K562 (cell line): ENCODE measurements at regions not wholly inside any gene's neighbourhood (a gene's known extent, or its start where the extent isn't known, plus 50 kb on each side); places are given as distances from the start of the nearest gene placed in this dataset.

Experiments used
- BRCA1 ChIP-seq, 2 experiments: fragments of 450-650 bp in 1 of 2; sonication (generic) in 1 of 2; formaldehyde crosslinking in 1 of 2; IDR thresholded peaks; 2 replicates each; pipeline versions ENCODE4 v1.5.0 to v1.6.1; 2017 to 2020; ENCODE audit warnings: mild to moderate bottlenecking in 1 of 2, missing genetic modification reagents in 1 of 2
- CHD2 ChIP-seq: IDR thresholded peaks from 2 replicates; pipeline ENCODE4 v1.6.1; 2011; ENCODE audit warnings: low read depth, low read length
- LCOR ChIP-seq: sonication (generic); formaldehyde crosslinking; IDR thresholded peaks from 2 replicates; pipeline ENCODE4 v1.8.0; 2022; ENCODE audit warnings: mild to moderate bottlenecking, missing genetic modification reagents
- POLR2AphosphoS5 ChIP-seq: IDR thresholded peaks from 2 replicates; pipeline ENCODE4 v1.6.1; 2011; ENCODE audit warnings: mild to moderate bottlenecking, low read depth, low read length, moderate library complexity; ENCODE audit not compliant: control insufficient read depth, insufficient read depth
- TAF15 ChIP-seq: fragments of 200-400 bp; formaldehyde crosslinking; IDR thresholded peaks from 2 replicates; pipeline ENCODE4 v1.6.1; 2017; ENCODE audit warnings: mild to moderate bottlenecking, low read depth, low read length, moderate library complexity
- TAL1 ChIP-seq: fragments of 450-650 bp; IDR thresholded peaks from 2 replicates; pipeline ENCODE4 v1.6.1; 2016; ENCODE audit warnings: mild to moderate bottlenecking
- ZNF124 ChIP-seq: sonication (generic); formaldehyde crosslinking; IDR thresholded peaks from 2 replicates; pipeline ENCODE4 v1.8.1; 2022; ENCODE audit warnings: missing genetic modification reagents
- TF ChIP-seq, protein P1 (sequence below): fragments of 450-650 bp; IDR thresholded peaks from 2 replicates; pipeline ENCODE4 v1.7.1; 2018; ENCODE audit warnings: mild to moderate bottlenecking, low read depth; ENCODE audit not compliant: partially characterized antibody
- TF ChIP-seq, protein P2 (sequence below): fragments of 450-650 bp; IDR thresholded peaks from 2 replicates; pipeline ENCODE4 v1.6.1; 2016
- TF ChIP-seq, protein P3 (sequence below), 3 experiments: IDR thresholded peaks in 2 of 3; conservative IDR thresholded peaks in 1 of 3; 2 replicates each; pipeline ENCODE4 v1.5.1; 2011 to 2012; ENCODE audit warnings: low read length in 3 of 3, mild to moderate bottlenecking in 3 of 3, control low read depth in 2 of 3, improper control_type of control experiment in 1 of 3, inconsistent platforms in 1 of 3, low read depth in 1 of 3, mixed read lengths in 1 of 3, moderate library complexity in 1 of 3; ENCODE audit not compliant: insufficient read depth in 2 of 3
- TF ChIP-seq, protein P4 (sequence below), 2 experiments: fragments of 450-650 bp in 1 of 2; sonication (generic) in 1 of 2; formaldehyde crosslinking; conservative IDR thresholded peaks; 2 replicates each; pipeline versions ENCODE4 v1.4.0 to v1.8.1; 2020 to 2022; ENCODE audit warnings: mild to moderate bottlenecking in 1 of 2, missing genetic modification reagents in 1 of 2

DNA sequence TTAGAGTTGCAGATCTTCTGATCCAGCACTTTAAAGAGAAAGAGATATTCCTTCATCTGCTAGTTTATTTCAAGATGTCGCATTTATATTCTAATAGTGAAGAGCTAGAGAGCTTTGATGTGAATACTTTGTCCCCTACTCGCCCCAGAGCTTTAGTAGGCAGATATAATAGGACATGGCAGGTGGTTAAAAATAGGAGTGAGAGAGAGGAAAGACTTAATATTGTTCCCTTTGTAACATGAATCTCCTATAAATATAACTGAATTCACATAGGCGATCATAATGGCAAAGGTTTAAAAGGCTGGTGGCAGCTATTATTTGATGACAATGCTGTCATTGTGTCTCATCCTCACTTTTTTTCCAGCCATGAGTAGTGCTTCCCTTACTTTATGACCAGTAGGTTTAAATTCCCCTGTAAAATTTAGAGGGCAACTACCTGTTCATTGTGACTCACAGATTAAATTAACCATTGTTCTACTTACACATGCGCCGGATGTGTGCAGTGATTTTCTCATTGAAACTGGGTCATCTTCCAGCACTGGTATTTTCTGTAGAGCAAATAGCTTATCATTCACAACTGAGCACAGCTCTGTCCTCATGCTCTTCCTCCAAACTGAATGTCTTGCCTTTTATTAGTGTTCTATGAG, 906.7 kb upstream of the CELF2 start:
- TF ChIP-seq, protein P1, sequence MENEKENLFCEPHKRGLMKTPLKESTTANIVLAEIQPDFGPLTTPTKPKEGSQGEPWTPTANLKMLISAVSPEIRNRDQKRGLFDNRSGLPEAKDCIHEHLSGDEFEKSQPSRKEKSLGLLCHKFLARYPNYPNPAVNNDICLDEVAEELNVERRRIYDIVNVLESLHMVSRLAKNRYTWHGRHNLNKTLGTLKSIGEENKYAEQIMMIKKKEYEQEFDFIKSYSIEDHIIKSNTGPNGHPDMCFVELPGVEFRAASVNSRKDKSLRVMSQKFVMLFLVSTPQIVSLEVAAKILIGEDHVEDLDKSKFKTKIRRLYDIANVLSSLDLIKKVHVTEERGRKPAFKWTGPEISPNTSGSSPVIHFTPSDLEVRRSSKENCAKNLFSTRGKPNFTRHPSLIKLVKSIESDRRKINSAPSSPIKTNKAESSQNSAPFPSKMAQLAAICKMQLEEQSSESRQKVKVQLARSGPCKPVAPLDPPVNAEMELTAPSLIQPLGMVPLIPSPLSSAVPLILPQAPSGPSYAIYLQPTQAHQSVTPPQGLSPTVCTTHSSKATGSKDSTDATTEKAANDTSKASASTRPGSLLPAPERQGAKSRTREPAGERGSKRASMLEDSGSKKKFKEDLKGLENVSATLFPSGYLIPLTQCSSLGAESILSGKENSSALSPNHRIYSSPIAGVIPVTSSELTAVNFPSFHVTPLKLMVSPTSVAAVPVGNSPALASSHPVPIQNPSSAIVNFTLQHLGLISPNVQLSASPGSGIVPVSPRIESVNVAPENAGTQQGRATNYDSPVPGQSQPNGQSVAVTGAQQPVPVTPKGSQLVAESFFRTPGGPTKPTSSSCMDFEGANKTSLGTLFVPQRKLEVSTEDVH, result no peak
- no peak for TF ChIP-seq POLR2AphosphoS5
- TF ChIP-seq TAL1, result no peak
- TF ChIP-seq BRCA1 (IDR thresholded peaks at IDR 0.05), result no peak
- TF ChIP-seq BRCA1 (CRISPR knock-in tag; IDR thresholded peaks at IDR 0.05), result no peak
- TF ChIP-seq, protein P2, sequence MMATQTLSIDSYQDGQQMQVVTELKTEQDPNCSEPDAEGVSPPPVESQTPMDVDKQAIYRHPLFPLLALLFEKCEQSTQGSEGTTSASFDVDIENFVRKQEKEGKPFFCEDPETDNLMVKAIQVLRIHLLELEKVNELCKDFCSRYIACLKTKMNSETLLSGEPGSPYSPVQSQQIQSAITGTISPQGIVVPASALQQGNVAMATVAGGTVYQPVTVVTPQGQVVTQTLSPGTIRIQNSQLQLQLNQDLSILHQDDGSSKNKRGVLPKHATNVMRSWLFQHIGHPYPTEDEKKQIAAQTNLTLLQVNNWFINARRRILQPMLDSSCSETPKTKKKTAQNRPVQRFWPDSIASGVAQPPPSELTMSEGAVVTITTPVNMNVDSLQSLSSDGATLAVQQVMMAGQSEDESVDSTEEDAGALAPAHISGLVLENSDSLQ, result no peak
- TF ChIP-seq, protein P3, sequence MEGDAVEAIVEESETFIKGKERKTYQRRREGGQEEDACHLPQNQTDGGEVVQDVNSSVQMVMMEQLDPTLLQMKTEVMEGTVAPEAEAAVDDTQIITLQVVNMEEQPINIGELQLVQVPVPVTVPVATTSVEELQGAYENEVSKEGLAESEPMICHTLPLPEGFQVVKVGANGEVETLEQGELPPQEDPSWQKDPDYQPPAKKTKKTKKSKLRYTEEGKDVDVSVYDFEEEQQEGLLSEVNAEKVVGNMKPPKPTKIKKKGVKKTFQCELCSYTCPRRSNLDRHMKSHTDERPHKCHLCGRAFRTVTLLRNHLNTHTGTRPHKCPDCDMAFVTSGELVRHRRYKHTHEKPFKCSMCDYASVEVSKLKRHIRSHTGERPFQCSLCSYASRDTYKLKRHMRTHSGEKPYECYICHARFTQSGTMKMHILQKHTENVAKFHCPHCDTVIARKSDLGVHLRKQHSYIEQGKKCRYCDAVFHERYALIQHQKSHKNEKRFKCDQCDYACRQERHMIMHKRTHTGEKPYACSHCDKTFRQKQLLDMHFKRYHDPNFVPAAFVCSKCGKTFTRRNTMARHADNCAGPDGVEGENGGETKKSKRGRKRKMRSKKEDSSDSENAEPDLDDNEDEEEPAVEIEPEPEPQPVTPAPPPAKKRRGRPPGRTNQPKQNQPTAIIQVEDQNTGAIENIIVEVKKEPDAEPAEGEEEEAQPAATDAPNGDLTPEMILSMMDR (IDR thresholded peaks at IDR 0.05 in 2 of 3, conservative IDR thresholded peaks at IDR 0.05 in 1 of 3; ENCODE audit: insufficient read depth in 2 of 3, low read depth in 1 of 3, low read length in 3 of 3), result no peak
- no peak for TF ChIP-seq TAF15
- TF ChIP-seq ZNF124, result no peak
- no peak for TF ChIP-seq CHD2
- no peak for TF ChIP-seq LCOR (CRISPR knock-in tag)
- TF ChIP-seq, protein P4, sequence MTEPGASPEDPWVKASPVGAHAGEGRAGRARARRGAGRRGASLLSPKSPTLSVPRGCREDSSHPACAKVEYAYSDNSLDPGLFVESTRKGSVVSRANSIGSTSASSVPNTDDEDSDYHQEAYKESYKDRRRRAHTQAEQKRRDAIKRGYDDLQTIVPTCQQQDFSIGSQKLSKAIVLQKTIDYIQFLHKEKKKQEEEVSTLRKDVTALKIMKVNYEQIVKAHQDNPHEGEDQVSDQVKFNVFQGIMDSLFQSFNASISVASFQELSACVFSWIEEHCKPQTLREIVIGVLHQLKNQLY (CRISPR knock-in tag; conservative IDR thresholded peaks at IDR 0.05), result no peak
